ENCODE measurements at regions not wholly inside any gene's neighbourhood (a gene's known extent, or its start where the extent isn't known, plus 50 kb on each side); places are given as distances from the start of the nearest gene placed in this dataset.

- H3K4me3 ChIP-seq (ENCODE audit: low read depth, low read length) = no peak overlapping the region
- TF ChIP-seq CTCF (IDR thresholded peaks at IDR 0.05; ENCODE audit: low read depth, low read length) (no peak), MYC (IDR thresholded peaks at IDR 0.05; ENCODE audit: low read depth, low read length) (no peak), POLR2A (IDR thresholded peaks at IDR 0.05; ENCODE audit: extremely low read depth, insufficient read length) (no peak)
- TF ChIP-seq, protein P1, sequence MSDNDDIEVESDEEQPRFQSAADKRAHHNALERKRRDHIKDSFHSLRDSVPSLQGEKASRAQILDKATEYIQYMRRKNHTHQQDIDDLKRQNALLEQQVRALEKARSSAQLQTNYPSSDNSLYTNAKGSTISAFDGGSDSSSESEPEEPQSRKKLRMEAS (IDR thresholded peaks at IDR 0.05; ENCODE audit: low read depth, low read length) = no peak
- no peak for DNase-seq (ENCODE audit: low read depth)
Measured at GRCh38 chr3:64457811-64458210, 230.0 kb downstream of the ADAMTS9 start.

DNA sequence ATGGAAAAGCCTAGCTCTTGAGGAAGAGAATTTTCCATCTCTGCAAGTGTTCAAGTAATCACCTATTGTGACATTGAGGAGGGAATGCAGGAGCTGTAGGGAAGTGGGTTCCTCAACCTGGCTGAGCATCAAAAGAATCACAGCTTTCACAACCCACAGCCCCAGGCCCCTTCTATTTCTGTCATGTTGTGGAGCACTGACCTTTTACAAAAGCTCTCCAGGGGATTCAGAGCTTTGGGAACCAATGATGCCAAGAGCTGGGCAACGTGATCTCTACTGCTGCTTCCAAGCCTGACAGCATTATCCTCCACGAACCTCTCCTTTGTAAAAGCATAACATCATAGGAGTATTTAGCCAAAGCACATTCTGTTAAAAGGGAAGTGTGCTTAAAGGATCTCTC is 231.1 kb downstream of the ADAMTS9 start:
- TF ChIP-seq POLR2A (IDR thresholded peaks at IDR 0.05; ENCODE audit: extremely low read depth, insufficient read length) (no peak), CTCF (IDR thresholded peaks at IDR 0.05; ENCODE audit: low read depth, low read length) (no peak), MYC (IDR thresholded peaks at IDR 0.05; ENCODE audit: low read depth, low read length) (no peak)
- TF ChIP-seq, protein P1 (IDR thresholded peaks at IDR 0.05; ENCODE audit: low read depth, low read length) = no peak
- H3K4me3 ChIP-seq (ENCODE audit: low read depth, low read length) = no peak overlapping the region
- DNase-seq (ENCODE audit: low read depth) = no peak

- H3K4me3 ChIP-seq (ENCODE audit: low read depth, low read length) = no peak overlapping the region
- DNase-seq (ENCODE audit: low read depth) = no peak
- no peak for TF ChIP-seq CTCF (IDR thresholded peaks at IDR 0.05; ENCODE audit: low read depth, low read length)
- TF ChIP-seq, protein P1 (IDR thresholded peaks at IDR 0.05; ENCODE audit: low read depth, low read length) = no peak
- TF ChIP-seq POLR2A (IDR thresholded peaks at IDR 0.05; ENCODE audit: extremely low read depth, insufficient read length) = no peak
- no peak for TF ChIP-seq MYC (IDR thresholded peaks at IDR 0.05; ENCODE audit: low read depth, low read length)
Measured at GRCh38 chr3:64455351-64455750, 230.1 kb upstream of the PRICKLE2 start.

DNA sequence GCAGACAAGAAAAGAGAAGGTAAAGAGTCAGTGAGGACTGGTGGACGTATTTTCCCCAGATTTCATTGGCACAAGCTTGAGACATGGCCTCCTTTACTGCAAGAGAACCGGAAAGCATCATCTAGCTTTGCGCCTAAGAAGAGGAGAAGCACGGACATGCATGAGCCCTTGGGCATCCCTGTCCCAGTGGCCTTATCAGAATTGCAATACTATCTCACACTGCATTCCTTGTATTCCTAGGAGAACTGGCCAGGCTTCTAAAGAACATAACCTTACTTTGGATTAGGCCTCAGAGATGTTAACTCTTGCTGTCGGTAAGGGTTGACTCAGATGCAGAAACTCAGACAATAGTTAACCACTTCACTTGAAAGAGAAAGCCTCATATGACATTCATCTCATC is 229.5 kb upstream of the PRICKLE2 start:
- DNase-seq (ENCODE audit: low read depth) = no peak
- no peak overlapping the region for H3K4me3 ChIP-seq (ENCODE audit: low read depth, low read length)
- no peak for TF ChIP-seq POLR2A (IDR thresholded peaks at IDR 0.05; ENCODE audit: extremely low read depth, insufficient read length)
- TF ChIP-seq, protein P1 (IDR thresholded peaks at IDR 0.05; ENCODE audit: low read depth, low read length) = no peak
- TF ChIP-seq CTCF (IDR thresholded peaks at IDR 0.05; ENCODE audit: low read depth, low read length) = no peak
- TF ChIP-seq MYC (IDR thresholded peaks at IDR 0.05; ENCODE audit: low read depth, low read length) = no peak

- TF ChIP-seq CTCF (IDR thresholded peaks at IDR 0.05; ENCODE audit: low read depth, low read length) (no peak), MYC (IDR thresholded peaks at IDR 0.05; ENCODE audit: low read depth, low read length) (no peak), POLR2A (IDR thresholded peaks at IDR 0.05; ENCODE audit: extremely low read depth, insufficient read length) (no peak)
- TF ChIP-seq, protein P1 (IDR thresholded peaks at IDR 0.05; ENCODE audit: low read depth, low read length) = no peak
- H3K4me3 ChIP-seq (ENCODE audit: low read depth, low read length) = no peak overlapping the region
- peak; percentile 3 for DNase-seq (ENCODE audit: low read depth)
Measured at GRCh38 chr3:64454179-64454578, 228.9 kb upstream of the PRICKLE2 start.
